ENCODE measurements at regions not wholly inside any gene's neighbourhood (a gene's known extent, or its start where the extent isn't known, plus 50 kb on each side); places are given as distances from the start of the nearest gene placed in this dataset.
"Not testable (repeated sequence)": the region's sequence is repeated elsewhere in the genome, so short reads cannot be mapped to it uniquely, and the experiment has no call there.

GRCh38 chr11:109682788-109683187 lies 260.8 kb downstream of the C11orf87 start:
- FAIRE-seq: not testable (repeated sequence)

GRCh38 chr11:109695696-109696095 lies 273.7 kb downstream of the C11orf87 start:
- no peak for FAIRE-seq

GRCh38 chr11:109696191-109696897 lies 274.4 kb downstream of the C11orf87 start:
- no peak for FAIRE-seq

GRCh38 chr11:109697140-109697843 lies 275.3 kb downstream of the C11orf87 start:
- FAIRE-seq: no peak

GRCh38 chr11:109698237-109698636 lies 276.2 kb downstream of the C11orf87 start:
- FAIRE-seq: no peak

- no peak for FAIRE-seq
Observed at GRCh38 chr11:109704432-109704831, 282.4 kb downstream of the C11orf87 start.

- FAIRE-seq: no peak
Observed at GRCh38 chr11:109706945-109707344, 285.0 kb downstream of the C11orf87 start.

GRCh38 chr11:109707411-109707810 lies 285.4 kb downstream of the C11orf87 start:
- FAIRE-seq: no peak

- FAIRE-seq: no peak
Observed at GRCh38 chr11:109708184-109708583, 286.2 kb downstream of the C11orf87 start.

GRCh38 chr11:109714444-109714843 lies 292.5 kb downstream of the C11orf87 start:
- not testable (repeated sequence) for FAIRE-seq

GRCh38 chr11:109715424-109715823 lies 293.4 kb downstream of the C11orf87 start:
- not testable (repeated sequence) for FAIRE-seq

GRCh38 chr11:109726061-109726460 lies 304.1 kb downstream of the C11orf87 start:
- FAIRE-seq: no peak

GRCh38 chr11:109728056-109728455 lies 306.1 kb downstream of the C11orf87 start:
- no peak for FAIRE-seq

- FAIRE-seq: no peak
Observed at GRCh38 chr11:109729761-109730160, 307.8 kb downstream of the C11orf87 start.

- FAIRE-seq: no peak
Observed at GRCh38 chr11:109730669-109731068, 308.7 kb downstream of the C11orf87 start.

GRCh38 chr11:109731451-109731850 lies 309.5 kb downstream of the C11orf87 start:
- no peak for FAIRE-seq

- no peak for FAIRE-seq
Observed at GRCh38 chr11:109733245-109733644, 311.3 kb downstream of the C11orf87 start.

GRCh38 chr11:109734566-109734965 lies 312.6 kb downstream of the C11orf87 start:
- FAIRE-seq: no peak

GRCh38 chr11:109735128-109735527 lies 313.1 kb downstream of the C11orf87 start:
- FAIRE-seq: no peak

- FAIRE-seq: no peak
Observed at GRCh38 chr11:109739379-109739778, 317.4 kb downstream of the C11orf87 start.

GRCh38 chr11:109745996-109746625 lies 324.1 kb downstream of the C11orf87 start:
- FAIRE-seq: no peak

- no peak for FAIRE-seq
Observed at GRCh38 chr11:109747839-109748238, 325.8 kb downstream of the C11orf87 start.

- no peak for FAIRE-seq
Observed at GRCh38 chr11:109749476-109749875, 327.5 kb downstream of the C11orf87 start.

- FAIRE-seq: no peak
Observed at GRCh38 chr11:109750964-109751363, 329.0 kb downstream of the C11orf87 start.

All from endometrium (tissue), 2 donors.